Erythroblast (primary cell): ENCODE measurements at regions not wholly inside any gene's neighbourhood (a gene's known extent, or its start where the extent isn't known, plus 50 kb on each side); places are given as distances from the start of the nearest gene placed in this dataset.

Source experiments
- GATA1 ChIP-seq: IDR thresholded peaks from 2 replicates; pipeline ENCODE4 v1.6.1; 2011; ENCODE audit warnings: low read depth, mild to moderate bottlenecking, control low read depth, low read length, moderate library complexity
- POLR2A ChIP-seq: IDR thresholded peaks from 2 replicates; pipeline ENCODE4 v1.6.1; 2011; ENCODE audit warnings: mild to moderate bottlenecking, low read length

DNA sequence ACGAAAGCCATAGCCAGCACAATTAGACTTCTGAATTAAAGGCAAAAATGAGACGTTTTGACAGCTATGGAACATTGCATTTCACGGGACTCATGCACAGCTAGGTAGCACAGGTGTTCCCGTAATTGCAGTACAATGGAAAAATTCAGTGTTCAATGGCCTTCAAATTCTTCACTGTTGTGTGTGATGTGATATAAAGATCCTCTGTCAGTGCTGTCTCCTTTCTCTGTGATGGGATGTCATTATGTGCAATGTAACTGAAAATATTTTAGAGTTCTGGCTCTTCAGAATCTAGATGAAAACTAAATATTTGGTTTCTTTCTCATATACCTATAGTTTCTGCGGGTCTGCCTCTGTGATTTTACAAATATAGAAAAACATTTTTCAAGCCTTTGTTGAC, 1599.7 kb downstream of the MRPL39 start:
- TF ChIP-seq POLR2A: no peak
- no peak for TF ChIP-seq GATA1
